Thoracic aorta (tissue), 2 donors: ENCODE measurements at regions not wholly inside any gene's neighbourhood (a gene's known extent, or its start where the extent isn't known, plus 50 kb on each side); places are given as distances from the start of the nearest gene placed in this dataset.
"Not testable (repeated sequence)": the region's sequence is repeated elsewhere in the genome, so short reads cannot be mapped to it uniquely, and the experiment has no call there.

Experiments
- ATAC-seq: fragments of 150-250 bp; one replicate; pipeline ENCODE4 v1.8.0; 2017; ENCODE audit warnings: low read depth; ENCODE audit not compliant: insufficient number of reproducible peaks, low FRiP score
- DNase-seq: peaks from one replicate; pipeline ENCODE4 v3.0.0-alpha.2; 2020; ENCODE audit warnings: low spot score
- H3K27ac ChIP-seq, 2 donors: fragments of 200-600 bp; sonication (generic); 1 replicate in 1 of 2; 2 replicates in 1 of 2; pipeline ENCODE4 v1.5.1; 2016; ENCODE audit warnings: mild to moderate bottlenecking in 2 of 2, moderate library complexity in 2 of 2
- H3K27me3 ChIP-seq: fragments of 200-600 bp; sonication (generic); replicated peaks from 2 replicates; pipeline ENCODE4 v1.6.0; 2016; ENCODE audit warnings: mild to moderate bottlenecking; ENCODE audit not compliant: insufficient read depth
- H3K36me3 ChIP-seq: fragments of 200-600 bp; sonication (generic); one replicate; pipeline ENCODE4 v1.5.1; 2016
- H3K4me1 ChIP-seq, 2 donors: fragments of 200-600 bp; sonication (generic); 1 replicate in 1 of 2; 2 replicates in 1 of 2; pipeline versions ENCODE4 v1.5.1 to v1.6.0; 2016; ENCODE audit warnings: low read depth in 2 of 2, mild to moderate bottlenecking in 1 of 2; ENCODE audit not compliant: control insufficient read depth in 1 of 2
- H3K4me3 ChIP-seq: fragments of 200-600 bp; sonication (generic); 2 replicates; pipeline ENCODE4 v1.5.1; 2016; ENCODE audit warnings: mild to moderate bottlenecking
- H3K9me3 ChIP-seq: fragments of 200-600 bp; sonication (generic); 2 replicates; pipeline ENCODE4 v1.5.1; 2016
- TF ChIP-seq, protein P1 (sequence below): fragments of 200-600 bp; sonication (generic); IDR thresholded peaks from one replicate; pipeline ENCODE4 v1.5.1; 2019; ENCODE audit warnings: antibody characterized with exemption

- Histone ChIP-seq H3K27me3 (no peaks in the 10 kb centered on the region), H3K36me3 (no peaks in the 10 kb centered on the region), H3K9me3 (no peaks in the 10 kb centered on the region), H3K4me3 (no peak overlapping the region), H3K4me1 (no peaks in the 10 kb centered on the region), H3K27ac (no peak overlapping the region)
- no peak for ATAC-seq
- no peak for DNase-seq
- TF ChIP-seq, protein P1, sequence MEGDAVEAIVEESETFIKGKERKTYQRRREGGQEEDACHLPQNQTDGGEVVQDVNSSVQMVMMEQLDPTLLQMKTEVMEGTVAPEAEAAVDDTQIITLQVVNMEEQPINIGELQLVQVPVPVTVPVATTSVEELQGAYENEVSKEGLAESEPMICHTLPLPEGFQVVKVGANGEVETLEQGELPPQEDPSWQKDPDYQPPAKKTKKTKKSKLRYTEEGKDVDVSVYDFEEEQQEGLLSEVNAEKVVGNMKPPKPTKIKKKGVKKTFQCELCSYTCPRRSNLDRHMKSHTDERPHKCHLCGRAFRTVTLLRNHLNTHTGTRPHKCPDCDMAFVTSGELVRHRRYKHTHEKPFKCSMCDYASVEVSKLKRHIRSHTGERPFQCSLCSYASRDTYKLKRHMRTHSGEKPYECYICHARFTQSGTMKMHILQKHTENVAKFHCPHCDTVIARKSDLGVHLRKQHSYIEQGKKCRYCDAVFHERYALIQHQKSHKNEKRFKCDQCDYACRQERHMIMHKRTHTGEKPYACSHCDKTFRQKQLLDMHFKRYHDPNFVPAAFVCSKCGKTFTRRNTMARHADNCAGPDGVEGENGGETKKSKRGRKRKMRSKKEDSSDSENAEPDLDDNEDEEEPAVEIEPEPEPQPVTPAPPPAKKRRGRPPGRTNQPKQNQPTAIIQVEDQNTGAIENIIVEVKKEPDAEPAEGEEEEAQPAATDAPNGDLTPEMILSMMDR = no peak
These were observed 151.6 kb downstream of the ACTR3B start for GRCh38 chr7:152911226-152911560.

- TF ChIP-seq, protein P1 = no peak
- Histone ChIP-seq H3K4me1 (no peaks in the 10 kb centered on the region), H3K4me3 (no peak overlapping the region), H3K9me3 (no peaks in the 10 kb centered on the region), H3K27ac (no peak overlapping the region), H3K27me3 (no peaks in the 10 kb centered on the region), H3K36me3 (no peaks in the 10 kb centered on the region)
- ATAC-seq (no peak), DNase-seq (no peak)
These were observed 152.4 kb downstream of the ACTR3B start for GRCh38 chr7:152911922-152912321.

DNA sequence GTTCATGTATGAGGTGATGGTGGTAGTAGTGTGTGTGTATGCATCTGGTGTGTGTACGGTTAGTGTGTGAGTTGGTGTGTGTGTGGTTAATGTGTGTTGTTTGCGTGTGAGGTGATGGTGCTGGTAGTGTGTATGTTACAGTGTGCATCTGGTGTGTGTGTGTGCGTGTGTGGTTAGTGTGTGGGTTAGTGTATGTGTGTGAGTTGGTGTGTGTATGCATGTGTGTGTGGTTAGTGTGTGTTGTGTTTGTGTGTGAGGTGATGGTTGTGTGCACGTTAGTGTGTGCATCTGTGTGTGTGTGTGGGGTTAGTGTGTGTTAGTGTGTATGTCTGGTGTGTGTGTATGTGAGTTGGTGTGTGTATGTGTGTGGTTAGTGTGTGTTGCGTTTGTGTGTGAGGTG lies 153.0 kb downstream of the ACTR3B start:
- H3K27me3 ChIP-seq = no peaks in the 10 kb centered on the region
- no peaks in the 10 kb centered on the region for H3K36me3 ChIP-seq
- ATAC-seq (no peak), DNase-seq (no peak)
- TF ChIP-seq, protein P1 = no peak
- no peak overlapping the region for H3K4me3 ChIP-seq
- H3K9me3 ChIP-seq = no peaks in the 10 kb centered on the region
- H3K27ac ChIP-seq = no peak overlapping the region
- no peaks in the 10 kb centered on the region for H3K4me1 ChIP-seq

DNA sequence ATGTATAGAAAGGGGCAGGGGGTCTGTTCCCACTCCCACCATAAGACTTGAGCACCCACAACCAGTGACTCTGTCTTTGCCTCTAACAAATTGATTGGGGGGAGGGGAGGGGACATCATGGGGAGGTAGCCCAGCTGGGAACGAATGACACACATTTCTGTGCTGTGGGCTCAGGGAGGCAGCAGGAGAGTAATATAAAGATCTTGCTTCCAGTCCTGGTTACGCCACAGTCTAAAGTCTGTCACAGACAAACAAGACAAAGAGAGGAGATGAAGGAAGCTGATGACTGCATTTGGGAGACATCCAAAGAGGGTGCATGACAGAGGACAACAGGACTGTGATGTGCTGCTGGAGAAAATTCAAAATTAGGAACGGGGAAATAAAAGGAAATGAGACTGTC lies 153.9 kb downstream of the ACTR3B start:
- no peak overlapping the region for H3K4me3 ChIP-seq
- no peak for DNase-seq
- H3K36me3 ChIP-seq = no peaks in the 10 kb centered on the region
- no peaks in the 10 kb centered on the region for H3K27me3 ChIP-seq
- no peak overlapping the region for H3K27ac ChIP-seq
- no peaks in the 10 kb centered on the region for H3K9me3 ChIP-seq
- no peaks in the 10 kb centered on the region for H3K4me1 ChIP-seq
- no peak for ATAC-seq
- TF ChIP-seq, protein P1 = no peak

GRCh38 chr7:152914014-152914844 lies 154.7 kb downstream of the ACTR3B start:
- no peak overlapping the region for H3K27ac ChIP-seq
- DNase-seq = no peak
- ATAC-seq = no peak
- no peaks in the 10 kb centered on the region for H3K9me3 ChIP-seq
- H3K4me1 ChIP-seq = no peaks in the 10 kb centered on the region
- TF ChIP-seq, protein P1 = no peak
- no peaks in the 10 kb centered on the region for H3K27me3 ChIP-seq
- no peaks in the 10 kb centered on the region for H3K36me3 ChIP-seq
- H3K4me3 ChIP-seq = no peak overlapping the region

DNA sequence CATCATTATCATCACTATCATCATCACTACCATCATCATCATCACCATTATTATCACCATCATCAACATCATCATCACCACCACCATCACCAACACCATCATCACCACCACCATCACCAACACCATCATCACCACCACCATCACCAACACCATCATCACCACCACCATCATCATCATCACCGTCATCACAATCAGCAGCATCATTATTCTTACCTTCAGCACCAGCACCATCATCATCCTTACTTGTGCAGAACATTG lies 155.2 kb downstream of the ACTR3B start:
- H3K27ac ChIP-seq, H3K9me3 ChIP-seq, ATAC-seq, H3K4me1 ChIP-seq, H3K36me3 ChIP-seq, H3K4me3 ChIP-seq, DNase-seq, H3K27me3 ChIP-seq: not testable (repeated sequence)
